Stromal cell of bone marrow (primary cell): ENCODE measurements at regions not wholly inside any gene's neighbourhood (a gene's known extent, or its start where the extent isn't known, plus 50 kb on each side); places are given as distances from the start of the nearest gene placed in this dataset.
"Not testable (repeated sequence)": the region's sequence is repeated elsewhere in the genome, so short reads cannot be mapped to it uniquely, and the experiment has no call there.

Experiments used
- DNase-seq: peaks from one replicate; pipeline ENCODE4 v3.0.0-alpha.2; 2012; ENCODE audit warnings: low read depth

GRCh38 chr14:106061877-106062500 lies 535.6 kb downstream of the TMEM121 start:
- DNase-seq, result not testable (repeated sequence)

- DNase-seq, result no peak
These were observed 536.3 kb downstream of the TMEM121 start for GRCh38 chr14:106062502-106063272.

GRCh38 chr14:106067935-106068334 lies 541.6 kb downstream of the TMEM121 start:
- no peak for DNase-seq

GRCh38 chr14:106069804-106070625 lies 543.6 kb downstream of the TMEM121 start:
- DNase-seq, result no peak

GRCh38 chr14:106080922-106081321 lies 554.5 kb downstream of the TMEM121 start:
- no peak for DNase-seq

GRCh38 chr14:106081721-106082120 lies 555.3 kb downstream of the TMEM121 start:
- DNase-seq, result not testable (repeated sequence)

- DNase-seq, result no peak
These were observed 556.7 kb downstream of the TMEM121 start for GRCh38 chr14:106083082-106083481.

GRCh38 chr14:106087837-106088236 lies 561.5 kb downstream of the TMEM121 start:
- no peak for DNase-seq

- not testable (repeated sequence) for DNase-seq
These were observed 562.5 kb downstream of the TMEM121 start for GRCh38 chr14:106088860-106089259.

- no peak for DNase-seq
These were observed 568.3 kb downstream of the TMEM121 start for GRCh38 chr14:106094654-106095189.

- DNase-seq, result no peak
These were observed 581.3 kb downstream of the TMEM121 start for GRCh38 chr14:106107703-106108102.

- DNase-seq, result no peak
These were observed 583.0 kb downstream of the TMEM121 start for GRCh38 chr14:106109337-106109736.

GRCh38 chr14:106115401-106115800 lies 589.0 kb downstream of the TMEM121 start:
- no peak for DNase-seq

GRCh38 chr14:106116339-106116930 lies 590.1 kb downstream of the TMEM121 start:
- not testable (repeated sequence) for DNase-seq

GRCh38 chr14:106120101-106120500 lies 593.7 kb downstream of the TMEM121 start:
- DNase-seq, result no peak

- DNase-seq, result no peak
These were observed 602.9 kb downstream of the TMEM121 start for GRCh38 chr14:106129274-106129673.

GRCh38 chr14:106129904-106130661 lies 603.7 kb downstream of the TMEM121 start:
- DNase-seq, result not testable (repeated sequence)

GRCh38 chr14:106133126-106133525 lies 606.7 kb downstream of the TMEM121 start:
- not testable (repeated sequence) for DNase-seq

GRCh38 chr14:106134886-106135285 lies 608.5 kb downstream of the TMEM121 start:
- no peak for DNase-seq

GRCh38 chr14:106141242-106142220 lies 615.1 kb downstream of the TMEM121 start:
- DNase-seq, result no peak
